Loucy (cell line): ENCODE measurements at regions not wholly inside any gene's neighbourhood (a gene's known extent, or its start where the extent isn't known, plus 50 kb on each side); places are given as distances from the start of the nearest gene placed in this dataset.

Experiments
- H2AFZ ChIP-seq: fragments of 200-600 bp; sonication (generic); 2 replicates; pipeline ENCODE4 v1.6.0; 2016; ENCODE audit warnings: antibody characterized with exemption, mild to moderate bottlenecking, low read length, moderate library complexity
- H3F3A ChIP-seq: fragments of 200-600 bp; 2 replicates; pipeline ENCODE4 v1.6.0; 2016; ENCODE audit warnings: antibody characterized with exemption, low read depth, mild to moderate bottlenecking
- H3K27me3 ChIP-seq: fragments of 200-600 bp; sonication (generic); 2 replicates; pipeline ENCODE4 v1.6.1; 2014; ENCODE audit warnings: low read length, mild to moderate bottlenecking; ENCODE audit not compliant: insufficient read depth, poor library complexity, severe bottlenecking
- H3K36me3 ChIP-seq: fragments of 200-600 bp; sonication (generic); 2 replicates; pipeline ENCODE4 v1.6.1; 2016; ENCODE audit warnings: low read length; ENCODE audit not compliant: insufficient read depth
- H3K4me1 ChIP-seq: fragments of 200-600 bp; sonication (generic); 2 replicates; pipeline ENCODE4 v1.5.1; 2014; ENCODE audit warnings: low read length, mild to moderate bottlenecking; ENCODE audit not compliant: insufficient read depth, poor library complexity, severe bottlenecking
- H3K4me2 ChIP-seq: fragments of 200-600 bp; sonication (generic); 2 replicates; pipeline ENCODE4 v1.6.0; 2014; ENCODE audit warnings: antibody characterized with exemption, low read length, low read depth, mild to moderate bottlenecking; ENCODE audit not compliant: poor library complexity, severe bottlenecking
- H3K4me3 ChIP-seq: fragments of 200-600 bp; sonication (generic); 2 replicates; pipeline ENCODE4 v1.5.1; 2014; ENCODE audit warnings: low read length, mild to moderate bottlenecking, mixed read lengths; ENCODE audit not compliant: poor library complexity, severe bottlenecking
- H3K79me2 ChIP-seq: fragments of 200-600 bp; sonication (generic); 2 replicates; pipeline ENCODE4 v1.6.1; 2014; ENCODE audit warnings: low read length; ENCODE audit not compliant: insufficient read depth
- H3K9ac ChIP-seq: fragments of 200-600 bp; sonication (generic); 2 replicates; pipeline ENCODE4 v1.6.0; 2014; ENCODE audit warnings: mild to moderate bottlenecking, low read depth, low read length, moderate library complexity; ENCODE audit not compliant: poor library complexity, severe bottlenecking
- H3K9me2 ChIP-seq: fragments of 200-600 bp; sonication (generic); replicated peaks from 2 replicates; pipeline ENCODE4 v1.6.1; 2016; ENCODE audit warnings: low read depth, low read length, mixed read lengths
- H3K9me3 ChIP-seq: fragments of 200-600 bp; sonication (generic); 2 replicates; pipeline ENCODE4 v1.6.1; 2014; ENCODE audit warnings: mild to moderate bottlenecking, antibody characterized with exemption, low read length, low read depth; ENCODE audit not compliant: insufficient read depth
- H4K20me1 ChIP-seq: fragments of 200-600 bp; sonication (generic); 2 replicates; pipeline ENCODE4 v1.6.0; 2014; ENCODE audit warnings: antibody characterized with exemption, low read length, mild to moderate bottlenecking; ENCODE audit not compliant: insufficient read depth, poor library complexity, severe bottlenecking
- CTCF ChIP-seq: fragments of 200-600 bp; sonication (generic); conservative IDR thresholded peaks from 2 replicates; pipeline ENCODE4 v1.5.1; 2014; ENCODE audit warnings: mild to moderate bottlenecking, antibody characterized with exemption, low read length
- EZH2phosphoT487 ChIP-seq: fragments of 200-600 bp; IDR thresholded peaks from 2 replicates; pipeline ENCODE4 v1.6.1; 2018; ENCODE audit warnings: antibody characterized with exemption, mild to moderate bottlenecking, moderate library complexity, borderline replicate concordance

GRCh38 chr7:109092268-109092667 is 522.6 kb downstream of the DNAJB9 start:
- H2AFZ ChIP-seq = no peak overlapping the region
- H3F3A ChIP-seq = no peaks in the 10 kb centered on the region
- H4K20me1 ChIP-seq = no peaks in the 10 kb centered on the region
- no peaks in the 10 kb centered on the region for H3K9me3 ChIP-seq
- H3K79me2 ChIP-seq = no peaks in the 10 kb centered on the region
- H3K4me2 ChIP-seq = no peak overlapping the region
- no peaks in the 10 kb centered on the region for H3K36me3 ChIP-seq
- no peak overlapping the region for H3K9ac ChIP-seq
- no peaks in the 10 kb centered on the region for H3K4me1 ChIP-seq
- no peaks in the 10 kb centered on the region for H3K9me2 ChIP-seq
- TF ChIP-seq CTCF (no peak), EZH2phosphoT487 (no peak)
- H3K27me3 ChIP-seq = no peaks in the 10 kb centered on the region
- no peak overlapping the region for H3K4me3 ChIP-seq

GRCh38 chr7:109101332-109101731 is 531.7 kb downstream of the DNAJB9 start:
- Histone ChIP-seq H3K79me2 (no peaks in the 10 kb centered on the region), H4K20me1 (no peaks in the 10 kb centered on the region), H3K4me3 (no peak overlapping the region), H3F3A (no peaks in the 10 kb centered on the region), H3K9me3 (no peaks in the 10 kb centered on the region), H3K9me2 (no peaks in the 10 kb centered on the region), H3K27me3 (no peaks in the 10 kb centered on the region), H2AFZ (no peak overlapping the region), H3K9ac (no peak overlapping the region), H3K36me3 (no peaks in the 10 kb centered on the region), H3K4me2 (no peak overlapping the region), H3K4me1 (no peaks in the 10 kb centered on the region)
- TF ChIP-seq CTCF (no peak), EZH2phosphoT487 (no peak)

GRCh38 chr7:109109558-109109957 is 539.9 kb downstream of the DNAJB9 start:
- no peaks in the 10 kb centered on the region for H3K9me2 ChIP-seq
- TF ChIP-seq CTCF (no peak), EZH2phosphoT487 (no peak)
- no peaks in the 10 kb centered on the region for H3K9me3 ChIP-seq
- no peaks in the 10 kb centered on the region for H3K27me3 ChIP-seq
- H4K20me1 ChIP-seq = no peaks in the 10 kb centered on the region
- no peak overlapping the region for H2AFZ ChIP-seq
- H3K36me3 ChIP-seq = no peaks in the 10 kb centered on the region
- H3K4me1 ChIP-seq = no peaks in the 10 kb centered on the region
- H3K4me3 ChIP-seq = no peak overlapping the region
- H3K79me2 ChIP-seq = no peaks in the 10 kb centered on the region
- no peak overlapping the region for H3K4me2 ChIP-seq
- no peak overlapping the region for H3K9ac ChIP-seq
- no peaks in the 10 kb centered on the region for H3F3A ChIP-seq
